HFFc6 (cell line): ENCODE measurements at regions not wholly inside any gene's neighbourhood (a gene's known extent, or its start where the extent isn't known, plus 50 kb on each side); places are given as distances from the start of the nearest gene placed in this dataset.

Experiments
- DNase-seq: peaks from one replicate; pipeline ENCODE4 v3.0.0-alpha.2; 2018
- H3K27ac Mint-ChIP-seq: 2 replicates; pipeline ENCODE4 v1.8.0; 2020; ENCODE audit warnings: mild to moderate bottlenecking, mixed read lengths
- H3K27me3 Mint-ChIP-seq: 2 replicates; pipeline ENCODE4 v1.8.0; 2021; ENCODE audit warnings: mild to moderate bottlenecking, moderate library complexity, mixed read lengths; ENCODE audit not compliant: insufficient read depth
- H3K36me3 Mint-ChIP-seq: 2 replicates; pipeline ENCODE4 v1.8.0; 2021; ENCODE audit warnings: low read depth, mixed read lengths
- H3K4me1 Mint-ChIP-seq: 2 replicates; pipeline ENCODE4 v1.8.0; 2020; ENCODE audit warnings: low read depth, mixed read lengths
- H3K4me3 Mint-ChIP-seq: 2 replicates; pipeline ENCODE4 v1.8.0; 2020; ENCODE audit warnings: mild to moderate bottlenecking, moderate library complexity, mixed read lengths
- H3K9me3 Mint-ChIP-seq: 2 replicates; pipeline ENCODE4 v1.8.0; 2020; ENCODE audit warnings: mild to moderate bottlenecking, mixed read lengths
- CTCF ChIP-seq: fragments of 200-600 bp; sonication (generic); IDR thresholded peaks from 2 replicates; pipeline ENCODE4 v1.5.0; 2021; ENCODE audit warnings: antibody characterized with exemption, mild to moderate bottlenecking

- Mint-ChIP-seq H3K4me3 (no peak overlapping the region), H3K27ac (no peak overlapping the region), H3K9me3 (peaks cover 54% of the 10 kb centered on the region), H3K4me1 (no peaks in the 10 kb centered on the region), H3K36me3 (peaks cover 2% of the 10 kb centered on the region; the same call in 1 of the 2 replicates), H3K27me3 (no peaks in the 10 kb centered on the region)
- no peak for TF ChIP-seq CTCF
- DNase-seq: no peak
Observed at GRCh38 chr22:34946339-34946985, 119.5 kb upstream of the ISX start.

GRCh38 chr22:34950489-34950888 is 115.5 kb upstream of the ISX start:
- DNase-seq: no peak

GRCh38 chr22:34951212-34951611 is 114.7 kb upstream of the ISX start:
- Mint-ChIP-seq H3K4me3 (no peak overlapping the region), H3K36me3 (peaks cover 9% of the 10 kb centered on the region; the same call in 1 of the 2 replicates), H3K9me3 (peaks cover 61% of the 10 kb centered on the region), H3K4me1 (no peaks in the 10 kb centered on the region), H3K27ac (no peak overlapping the region), H3K27me3 (no peaks in the 10 kb centered on the region)
- no peak for DNase-seq
- no peak for TF ChIP-seq CTCF

More at GRCh38 chr22:34950489-34950888, 115.5 kb upstream of the ISX start:
- Mint-ChIP-seq H3K9me3 (peaks cover 64% of the 10 kb centered on the region), H3K36me3 (peaks cover 9% of the 10 kb centered on the region; the same call in 1 of the 2 replicates), H3K4me3 (no peak overlapping the region), H3K4me1 (no peaks in the 10 kb centered on the region), H3K27me3 (no peaks in the 10 kb centered on the region), H3K27ac (no peak overlapping the region)
- TF ChIP-seq CTCF: no peak

GRCh38 chr22:34960005-34960404 is 106.0 kb upstream of the ISX start:
- no peaks in the 10 kb centered on the region for H3K27me3 Mint-ChIP-seq
- DNase-seq: no peak
- H3K4me1 Mint-ChIP-seq: no peaks in the 10 kb centered on the region

GRCh38 chr22:34966980-34967565 is 98.9 kb upstream of the ISX start:
- DNase-seq: no peak
- no peak for TF ChIP-seq CTCF
- Mint-ChIP-seq H3K4me3 (no peak overlapping the region), H3K36me3 (peaks cover 11% of the 10 kb centered on the region; the same call in 1 of the 2 replicates), H3K27ac (no peak overlapping the region), H3K9me3 (peaks cover 75% of the 10 kb centered on the region), H3K4me1 (no peaks in the 10 kb centered on the region), H3K27me3 (no peaks in the 10 kb centered on the region; the same call in none of the 2 replicates)

More at GRCh38 chr22:34960005-34960404, 106.0 kb upstream of the ISX start:
- H3K9me3 Mint-ChIP-seq: peaks cover 55% of the 10 kb centered on the region
- no peak overlapping the region for H3K4me3 Mint-ChIP-seq
- TF ChIP-seq CTCF: no peak
- peaks cover 11% of the 10 kb centered on the region for H3K36me3 Mint-ChIP-seq
- H3K27ac Mint-ChIP-seq: no peak overlapping the region
